ENCODE measurements at regions not wholly inside any gene's neighbourhood (a gene's known extent, or its start where the extent isn't known, plus 50 kb on each side); places are given as distances from the start of the nearest gene placed in this dataset.

- TF ChIP-seq, protein P1, sequence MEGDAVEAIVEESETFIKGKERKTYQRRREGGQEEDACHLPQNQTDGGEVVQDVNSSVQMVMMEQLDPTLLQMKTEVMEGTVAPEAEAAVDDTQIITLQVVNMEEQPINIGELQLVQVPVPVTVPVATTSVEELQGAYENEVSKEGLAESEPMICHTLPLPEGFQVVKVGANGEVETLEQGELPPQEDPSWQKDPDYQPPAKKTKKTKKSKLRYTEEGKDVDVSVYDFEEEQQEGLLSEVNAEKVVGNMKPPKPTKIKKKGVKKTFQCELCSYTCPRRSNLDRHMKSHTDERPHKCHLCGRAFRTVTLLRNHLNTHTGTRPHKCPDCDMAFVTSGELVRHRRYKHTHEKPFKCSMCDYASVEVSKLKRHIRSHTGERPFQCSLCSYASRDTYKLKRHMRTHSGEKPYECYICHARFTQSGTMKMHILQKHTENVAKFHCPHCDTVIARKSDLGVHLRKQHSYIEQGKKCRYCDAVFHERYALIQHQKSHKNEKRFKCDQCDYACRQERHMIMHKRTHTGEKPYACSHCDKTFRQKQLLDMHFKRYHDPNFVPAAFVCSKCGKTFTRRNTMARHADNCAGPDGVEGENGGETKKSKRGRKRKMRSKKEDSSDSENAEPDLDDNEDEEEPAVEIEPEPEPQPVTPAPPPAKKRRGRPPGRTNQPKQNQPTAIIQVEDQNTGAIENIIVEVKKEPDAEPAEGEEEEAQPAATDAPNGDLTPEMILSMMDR (conservative IDR thresholded peaks at IDR 0.05; ENCODE audit: low read depth, low read length), result no peak
- TF ChIP-seq EZH2 (IDR thresholded peaks at IDR 0.05; ENCODE audit: borderline replicate concordance, low read depth, low read length, poor library complexity, severe bottlenecking), result no peak
Measured at GRCh38 chr11:126133901-126134300, 71.2 kb upstream of the CDON start.

Measured in A673 (cell line).